Vagina (tissue), 2 donors: ENCODE measurements at regions not wholly inside any gene's neighbourhood (a gene's known extent, or its start where the extent isn't known, plus 50 kb on each side); places are given as distances from the start of the nearest gene placed in this dataset.

Experiments
- CTCF ChIP-seq, 3 experiments: fragments of 450-650 bp in 2 of 3; fragments of 200-600 bp in 1 of 3; sonication (generic) in 1 of 3; IDR thresholded peaks; one replicate each; pipeline ENCODE4 v1.5.1; 2017 to 2019; ENCODE audit warnings: antibody characterized with exemption in 3 of 3, mild to moderate bottlenecking in 2 of 3, moderate library complexity in 2 of 3
- POLR2AphosphoS5 ChIP-seq, 2 donors: sonication (generic); formaldehyde crosslinking; IDR thresholded peaks; one replicate each; pipeline ENCODE4 v1.9.0; 2017; ENCODE audit warnings: antibody characterized with exemption in 2 of 2, mild to moderate bottlenecking in 2 of 2, low read depth in 1 of 2; ENCODE audit not compliant: insufficient read depth in 1 of 2

- TF ChIP-seq CTCF (IDR thresholded peaks at IDR 0.05) = no peak
- TF ChIP-seq POLR2AphosphoS5 (IDR thresholded peaks at IDR 0.05; ENCODE audit: insufficient read depth in 1 of 2, low read depth in 1 of 2) = no peak
These were observed 884.6 kb downstream of the TTLL7 start for GRCh38 chr1:83114136-83114834.
